Activated CD8-positive, alpha-beta T cell treated with anti-CD3 and anti-CD28 coated beads for 36 hours (primary cell): ENCODE measurements at regions not wholly inside any gene's neighbourhood (a gene's known extent, or its start where the extent isn't known, plus 50 kb on each side); places are given as distances from the start of the nearest gene placed in this dataset.

ENCODE experiments used
- ATAC-seq: fragments of 200-7000 bp; cut with Tn5 transposase; one replicate; pipeline ENCODE4 v1.10.0; 2021; ENCODE audit warnings: mild to moderate bottlenecking, moderate library complexity
- CTCF ChIA-PET: fragments of 350-600 bp; sonication (Branson Sonifier 250); formaldehyde crosslinking; loops from one replicate; lab custom pipeline; 2021; ENCODE audit warnings: antibody characterized with exemption; lab: Charles Lee
- POLR2A ChIA-PET: fragments of 350-600 bp; sonication (Branson Sonifier 250); formaldehyde crosslinking; loops from one replicate; lab custom pipeline; 2021; ENCODE audit warnings: antibody characterized with exemption; lab: Charles Lee
- DNase-seq: peaks from one replicate; pipeline ENCODE4 v3.0.0-alpha.2; 2020
- H3K27ac Mint-ChIP-seq: one replicate; pipeline ENCODE4 v1.8.0; 2021; ENCODE audit warnings: mild to moderate bottlenecking, mixed read lengths
- H3K27me3 Mint-ChIP-seq: one replicate; pipeline ENCODE4 v1.8.0; 2021; ENCODE audit warnings: mixed read lengths
- H3K36me3 Mint-ChIP-seq: one replicate; pipeline ENCODE4 v1.8.0; 2021; ENCODE audit warnings: low read depth, mixed read lengths
- H3K4me1 Mint-ChIP-seq: one replicate; pipeline ENCODE4 v1.8.0; 2021; ENCODE audit warnings: low read depth, mixed read lengths
- H3K4me3 Mint-ChIP-seq: one replicate; pipeline ENCODE4 v1.8.0; 2021; ENCODE audit warnings: mild to moderate bottlenecking, moderate library complexity, mixed read lengths
- H3K9me3 Mint-ChIP-seq: one replicate; pipeline ENCODE4 v1.8.0; 2021; ENCODE audit warnings: mixed read lengths
- intact Hi-C: fragments of 100-400 bp; cut with micrococcal nuclease; formaldehyde crosslinking; loops from one replicate; pipeline ENCODE4 v1.10.0; 2022
- TF ChIP-seq, protein P1 (sequence below): fragments of 200-600 bp; IDR thresholded peaks from one replicate; pipeline ENCODE4 v1.8.0; 2022; ENCODE audit warnings: antibody characterized with exemption, mild to moderate bottlenecking

DNA sequence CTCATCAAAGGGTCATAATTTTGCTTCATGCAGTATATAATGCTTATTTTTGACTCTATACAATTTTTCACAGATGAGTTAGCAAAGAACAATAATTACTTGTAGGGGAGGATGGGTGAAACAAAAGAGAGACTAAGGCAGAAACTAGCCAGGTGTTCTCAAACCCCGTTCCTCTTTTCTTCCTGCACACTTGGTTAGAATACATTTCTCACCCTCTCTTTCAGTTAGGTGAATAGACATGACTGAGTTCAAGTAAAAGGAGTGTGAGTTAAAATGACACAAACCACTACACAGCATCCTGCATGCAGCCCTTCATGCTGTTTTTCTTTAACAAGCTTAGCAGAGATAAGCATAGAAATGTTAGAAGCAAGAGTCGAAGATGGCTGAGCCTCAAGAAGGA is 922.2 kb downstream of the TBL1XR1 start:
- CTCF ChIA-PET = no interaction called here
- intact Hi-C loops = no loop called here
- Mint-ChIP-seq H3K27ac (no peak overlapping the region), H3K27me3 (no peaks in the 10 kb centered on the region), H3K9me3 (no peaks in the 10 kb centered on the region), H3K4me3 (no peak overlapping the region), H3K4me1 (no peaks in the 10 kb centered on the region), H3K36me3 (no peaks in the 10 kb centered on the region)
- ATAC-seq (no peak), DNase-seq (no peak)
- POLR2A ChIA-PET = no interaction called here
- TF ChIP-seq, protein P1, sequence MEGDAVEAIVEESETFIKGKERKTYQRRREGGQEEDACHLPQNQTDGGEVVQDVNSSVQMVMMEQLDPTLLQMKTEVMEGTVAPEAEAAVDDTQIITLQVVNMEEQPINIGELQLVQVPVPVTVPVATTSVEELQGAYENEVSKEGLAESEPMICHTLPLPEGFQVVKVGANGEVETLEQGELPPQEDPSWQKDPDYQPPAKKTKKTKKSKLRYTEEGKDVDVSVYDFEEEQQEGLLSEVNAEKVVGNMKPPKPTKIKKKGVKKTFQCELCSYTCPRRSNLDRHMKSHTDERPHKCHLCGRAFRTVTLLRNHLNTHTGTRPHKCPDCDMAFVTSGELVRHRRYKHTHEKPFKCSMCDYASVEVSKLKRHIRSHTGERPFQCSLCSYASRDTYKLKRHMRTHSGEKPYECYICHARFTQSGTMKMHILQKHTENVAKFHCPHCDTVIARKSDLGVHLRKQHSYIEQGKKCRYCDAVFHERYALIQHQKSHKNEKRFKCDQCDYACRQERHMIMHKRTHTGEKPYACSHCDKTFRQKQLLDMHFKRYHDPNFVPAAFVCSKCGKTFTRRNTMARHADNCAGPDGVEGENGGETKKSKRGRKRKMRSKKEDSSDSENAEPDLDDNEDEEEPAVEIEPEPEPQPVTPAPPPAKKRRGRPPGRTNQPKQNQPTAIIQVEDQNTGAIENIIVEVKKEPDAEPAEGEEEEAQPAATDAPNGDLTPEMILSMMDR = no peak

DNA sequence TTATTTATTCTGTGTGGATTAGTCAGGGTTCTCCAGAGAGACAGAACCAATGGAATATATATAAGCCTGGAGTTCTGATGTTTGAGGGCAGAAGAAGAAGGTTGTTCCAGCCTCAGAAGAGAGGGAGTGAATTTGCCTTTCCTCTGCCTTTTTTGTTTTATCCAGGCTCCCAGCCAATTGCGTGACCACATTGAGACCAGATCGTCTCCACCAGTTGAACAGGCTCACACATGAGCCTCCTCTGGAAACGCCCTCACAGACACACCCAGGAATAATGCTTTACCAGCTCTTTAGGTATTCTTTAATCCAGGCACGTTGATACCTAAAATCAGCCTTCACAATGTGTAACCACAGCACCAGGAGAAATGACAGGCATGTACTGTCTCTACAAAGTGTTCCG is 923.1 kb downstream of the TBL1XR1 start:
- TF ChIP-seq, protein P1 = no peak
- Mint-ChIP-seq H3K36me3 (no peaks in the 10 kb centered on the region), H3K27me3 (no peaks in the 10 kb centered on the region), H3K4me3 (no peak overlapping the region), H3K9me3 (no peaks in the 10 kb centered on the region), H3K27ac (no peak overlapping the region), H3K4me1 (no peaks in the 10 kb centered on the region)
- CTCF ChIA-PET = no interaction called here
- DNase-seq (no peak), ATAC-seq (no peak)
- POLR2A ChIA-PET = no interaction called here
- intact Hi-C loops = no loop called here

GRCh38 chr3:176262071-176262470 is 935.2 kb downstream of the TBL1XR1 start:
- intact Hi-C loops = no loop called here
- no peaks in the 10 kb centered on the region for H3K27me3 Mint-ChIP-seq
- no peaks in the 10 kb centered on the region for H3K36me3 Mint-ChIP-seq
- DNase-seq = no peak
- no peak overlapping the region for H3K4me3 Mint-ChIP-seq
- TF ChIP-seq, protein P1 = no peak
- ChIA-PET POLR2A (no interaction called here), CTCF (no interaction called here)
- no peak for ATAC-seq
- H3K27ac Mint-ChIP-seq = no peak overlapping the region
- H3K4me1 Mint-ChIP-seq = no peaks in the 10 kb centered on the region
- H3K9me3 Mint-ChIP-seq = peaks cover 21% of the 10 kb centered on the region

DNA sequence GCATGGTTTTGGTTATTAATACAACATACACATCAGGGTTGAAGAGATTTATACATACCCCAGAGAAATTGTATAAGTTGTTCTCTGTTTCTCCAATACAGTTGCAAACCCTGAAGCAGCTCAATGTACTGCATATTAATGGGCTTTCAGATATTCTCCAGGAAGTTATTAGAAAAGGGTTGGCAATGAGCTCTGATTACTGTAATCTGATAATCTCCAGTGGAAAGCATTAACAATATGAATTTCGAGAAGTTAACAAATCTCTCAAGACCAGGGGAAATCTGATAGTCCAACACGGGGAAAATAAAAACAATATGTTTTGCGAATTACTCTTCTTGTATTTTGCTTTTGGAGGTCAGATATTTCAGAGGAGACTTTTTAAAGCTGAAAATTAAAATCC is 950.1 kb downstream of the TBL1XR1 start:
- TF ChIP-seq, protein P1 = no peak
- POLR2A ChIA-PET = no interaction called here
- CTCF ChIA-PET = no interaction called here
- Mint-ChIP-seq H3K27me3 (no peaks in the 10 kb centered on the region), H3K9me3 (peaks cover 2% of the 10 kb centered on the region), H3K4me3 (no peak overlapping the region), H3K36me3 (no peaks in the 10 kb centered on the region), H3K27ac (no peak overlapping the region), H3K4me1 (no peaks in the 10 kb centered on the region)
- intact Hi-C loops = no loop called here
- ATAC-seq (no peak), DNase-seq (no peak)

DNA sequence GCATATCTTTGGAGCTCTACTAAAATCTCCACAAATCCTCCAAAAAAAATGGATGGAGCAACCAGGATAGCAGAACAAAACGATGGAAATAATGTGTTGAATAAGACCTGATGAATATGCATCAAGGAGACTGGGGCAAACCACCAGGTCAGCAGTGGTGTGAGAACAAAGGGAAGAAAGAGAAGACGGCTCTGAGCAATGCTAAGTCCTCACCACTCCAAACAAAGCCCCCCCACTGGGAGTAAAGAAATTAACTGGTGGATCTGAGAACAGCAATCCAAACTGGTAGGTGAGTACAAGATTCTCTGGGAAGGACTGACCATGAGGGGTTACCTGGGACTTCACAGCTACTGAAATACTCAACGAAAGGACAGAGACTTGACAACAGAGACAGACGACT is 977.3 kb downstream of the TBL1XR1 start:
- Mint-ChIP-seq H3K9me3 (no peaks in the 10 kb centered on the region), H3K27me3 (no peaks in the 10 kb centered on the region), H3K36me3 (no peaks in the 10 kb centered on the region), H3K27ac (no peak overlapping the region), H3K4me1 (no peaks in the 10 kb centered on the region), H3K4me3 (no peak overlapping the region)
- CTCF ChIA-PET = no interaction called here
- POLR2A ChIA-PET = no interaction called here
- TF ChIP-seq, protein P1 = no peak
- DNase-seq = no peak
- intact Hi-C loops = no loop called here
- ATAC-seq = no peak
